Right lobe of liver (tissue), 6 donors: ENCODE measurements at regions not wholly inside any gene's neighbourhood (a gene's known extent, or its start where the extent isn't known, plus 50 kb on each side); places are given as distances from the start of the nearest gene placed in this dataset.
"Not testable (repeated sequence)": the region's sequence is repeated elsewhere in the genome, so short reads cannot be mapped to it uniquely, and the experiment has no call there.

ENCODE experiments used
- ATAC-seq, 4 donors: fragments of 200-7000 bp; cut with Tn5 transposase; one replicate each; pipeline ENCODE4 v1.9.1; 2020; ENCODE audit warnings: mild to moderate bottlenecking in 4 of 4, moderate library complexity in 4 of 4
- DNase-seq, 3 donors: peaks; one replicate each; pipeline ENCODE4 v3.0.0-alpha.2; 2020
- H3K27ac ChIP-seq, 3 donors: fragments of 200-600 bp; one replicate each; pipeline ENCODE4 v1.8.0; 2022
- H3K27me3 ChIP-seq, 2 donors: fragments of 200-600 bp; one replicate each; pipeline ENCODE4 v1.8.0; 2022
- H3K36me3 ChIP-seq, 4 donors: fragments of 200-600 bp; sonication (generic) in 1 of 4; one replicate each; pipeline versions ENCODE4 v1.5.1 to v1.8.0; 2017 to 2022; ENCODE audit warnings: control low read depth in 1 of 4
- H3K4me1 ChIP-seq, 4 donors: fragments of 200-600 bp; sonication (generic) in 1 of 4; one replicate each; pipeline versions ENCODE4 v1.5.1 to v1.8.0; 2017 to 2022; ENCODE audit warnings: control low read depth in 1 of 4
- H3K4me3 ChIP-seq, 3 donors: fragments of 200-600 bp; one replicate each; pipeline ENCODE4 v1.8.0; 2022
- H3K9me3 ChIP-seq, 4 donors: fragments of 200-600 bp; sonication (generic) in 1 of 4; one replicate each; pipeline versions ENCODE4 v1.5.1 to v1.8.0; 2017 to 2022; ENCODE audit warnings: control low read depth in 1 of 4
- CTCF ChIP-seq, 4 donors: fragments of 200-600 bp in 3 of 4; fragments of 450-650 bp in 1 of 4; IDR thresholded peaks; one replicate each; pipeline versions ENCODE4 v1.5.1 to v1.8.0; 2016 to 2022; ENCODE audit warnings: antibody characterized with exemption in 4 of 4, mild to moderate bottlenecking in 2 of 4
- POLR2A ChIP-seq: fragments of 450-650 bp; IDR thresholded peaks from one replicate; pipeline ENCODE4 v1.6.1; 2017; ENCODE audit warnings: antibody characterized with exemption, mild to moderate bottlenecking
- WGBS: methylation state at CpG from one replicate; pipeline ENCODE4 v1.1.6; 2018; ENCODE audit warnings: low coverage, low lambda C conversion rate; ENCODE audit not compliant: insufficient coverage; ENCODE audit errors: missing lambda C conversion rate; 5-methylcytosine and 5-hydroxymethylcytosine counted together
- intact Hi-C, 2 donors: fragments of 100-400 bp; cut with DNase I; formaldehyde crosslinking; loops; one replicate each; pipeline versions ENCODE4 v1.11.2 to v1.14.1; 2022
- donor health status: DM: no; HTN: yes; CAD: no.
- donor health status: DM: no; HTN: no; CAD: no.
- donor health status: DM: no; HTN: no; CAD: no.
- donor health status: DM: no; HTN: yes; CAD: no.
- donor health status: DM: no; HTN: yes; CAD: no.

- Histone ChIP-seq H3K4me3 (no peak overlapping the region), H3K27ac (no peak overlapping the region), H3K27me3 (no peaks in the 10 kb centered on the region), H3K9me3 (no peaks in the 10 kb centered on the region), H3K4me1 (no peaks in the 10 kb centered on the region), H3K36me3 (no peaks in the 10 kb centered on the region)
- no peak for ATAC-seq
- intact Hi-C loops, result no loop called here
- no peak for DNase-seq
- WGBS, result 43% methylated on average over 1 of the region's 1 CpG
- no peak for TF ChIP-seq CTCF (IDR thresholded peaks at IDR 0.05)
- no peak for TF ChIP-seq POLR2A
Observed at GRCh38 chr14:40679256-40679655, 927.4 kb upstream of the LRFN5 start.

- H3K9me3 ChIP-seq, H3K27me3 ChIP-seq, intact Hi-C loops, DNase-seq, H3K4me3 ChIP-seq, H3K27ac ChIP-seq, ATAC-seq, H3K36me3 ChIP-seq, H3K4me1 ChIP-seq: not testable (repeated sequence)
Observed at GRCh38 chr14:40677206-40677605, 929.5 kb upstream of the LRFN5 start.

- intact Hi-C loops, result no loop called here
- 16% methylated on average over 1 of the region's 1 CpG for WGBS
- H3K27me3 ChIP-seq, result no peaks in the 10 kb centered on the region
- no peak overlapping the region for H3K4me3 ChIP-seq
- ATAC-seq (no peak), DNase-seq (no peak)
- no peaks in the 10 kb centered on the region for H3K4me1 ChIP-seq
- no peaks in the 10 kb centered on the region for H3K36me3 ChIP-seq
- no peak overlapping the region for H3K27ac ChIP-seq
- no peaks in the 10 kb centered on the region for H3K9me3 ChIP-seq
- TF ChIP-seq CTCF (IDR thresholded peaks at IDR 0.05) (no peak), POLR2A (no peak)
Observed at GRCh38 chr14:40674502-40674901, 932.2 kb upstream of the LRFN5 start.

- intact Hi-C loops, result no loop called here
- no peaks in the 10 kb centered on the region for H3K4me1 ChIP-seq
- TF ChIP-seq CTCF (IDR thresholded peaks at IDR 0.05), result no peak
- no peak for TF ChIP-seq POLR2A
- H3K4me3 ChIP-seq, result no peak overlapping the region
- no peak overlapping the region for H3K27ac ChIP-seq
- H3K9me3 ChIP-seq, result no peaks in the 10 kb centered on the region
- ATAC-seq (no peak), DNase-seq (no peak)
- no peaks in the 10 kb centered on the region for H3K27me3 ChIP-seq
- no peaks in the 10 kb centered on the region for H3K36me3 ChIP-seq
Observed at GRCh38 chr14:40656311-40656710, 950.4 kb upstream of the LRFN5 start.

- intact Hi-C loops, result no loop called here
- DNase-seq (no peak), ATAC-seq (no peak)
- Histone ChIP-seq H3K27ac (no peak overlapping the region), H3K9me3 (no peaks in the 10 kb centered on the region), H3K4me1 (no peaks in the 10 kb centered on the region), H3K4me3 (no peak overlapping the region), H3K36me3 (no peaks in the 10 kb centered on the region), H3K27me3 (no peaks in the 10 kb centered on the region)
- no peak for TF ChIP-seq POLR2A
- TF ChIP-seq CTCF (IDR thresholded peaks at IDR 0.05), result no peak
Observed at GRCh38 chr14:40652089-40652691, 954.5 kb upstream of the LRFN5 start.
